Psoas muscle (tissue), 7 donors: ENCODE measurements at regions not wholly inside any gene's neighbourhood (a gene's known extent, or its start where the extent isn't known, plus 50 kb on each side); places are given as distances from the start of the nearest gene placed in this dataset.

Source experiments
- ATAC-seq, 4 donors: fragments of 200-7000 bp; cut with Tn5 transposase; one replicate each; pipeline ENCODE4 v1.9.1; 2020; ENCODE audit warnings: moderate library complexity in 3 of 4, mild to moderate bottlenecking in 2 of 4
- DNase-seq, 2 donors: peaks; one replicate each; pipeline ENCODE4 v3.0.0-alpha.2; 2020
- H3K27ac ChIP-seq: fragments of 200-600 bp; one replicate; pipeline ENCODE4 v1.8.0; 2022
- H3K27me3 ChIP-seq, 3 donors: fragments of 200-600 bp in 1 of 3; one replicate each; pipeline versions ENCODE4 v1.6.1 to v1.8.0; 2013 to 2022; ENCODE audit warnings: low read length in 2 of 3, mild to moderate bottlenecking in 2 of 3, moderate library complexity in 1 of 3; ENCODE audit not compliant: insufficient read depth in 3 of 3
- H3K36me3 ChIP-seq, 2 donors: fragments of 200-600 bp in 1 of 2; one replicate each; pipeline versions ENCODE4 v1.6.1 to v1.8.0; 2013 to 2022; ENCODE audit warnings: low read depth in 1 of 2, mild to moderate bottlenecking in 1 of 2, moderate library complexity in 1 of 2; ENCODE audit not compliant: insufficient read depth in 1 of 2
- H3K4me1 ChIP-seq: fragments of 200-600 bp; one replicate; pipeline ENCODE4 v1.8.0; 2022
- H3K4me3 ChIP-seq: fragments of 200-600 bp; one replicate; pipeline ENCODE4 v1.8.0; 2022; ENCODE audit warnings: mild to moderate bottlenecking
- H3K9me3 ChIP-seq: fragments of 200-600 bp; one replicate; pipeline ENCODE4 v1.8.0; 2022
- WGBS, 3 donors: extraction: QIAGEN DNeasy Blood & Tissue Kit; methylation state at CpG; one replicate each; pipeline versions ENCODE4 v1.1.6 to v1.1.7; 2013; 5-methylcytosine and 5-hydroxymethylcytosine counted together
- intact Hi-C, 2 donors: fragments of 100-400 bp; cut with DNase I; formaldehyde crosslinking; loops; one replicate each; pipeline versions ENCODE4 v1.11.0 to v1.14.2; 2022
- TF ChIP-seq, protein P1 (sequence below): fragments of 200-600 bp; IDR thresholded peaks from one replicate; pipeline ENCODE4 v1.8.0; 2022; ENCODE audit warnings: antibody characterized with exemption
- donor health status: healthy with polysubstance abuse.
- donor health status: DM: no; HTN: no; CAD: no; lungs with moderate emphysema.
- donor health status: Bipolar disorder and iron deficiency.
- donor health status: healthy.
- donor health status: DM: yes; HTN: yes; CAD: no.
- donor health status: DM: no; HTN: no; CAD: no.
- donor health status: DM: yes; HTN: yes; CAD: no.

DNA sequence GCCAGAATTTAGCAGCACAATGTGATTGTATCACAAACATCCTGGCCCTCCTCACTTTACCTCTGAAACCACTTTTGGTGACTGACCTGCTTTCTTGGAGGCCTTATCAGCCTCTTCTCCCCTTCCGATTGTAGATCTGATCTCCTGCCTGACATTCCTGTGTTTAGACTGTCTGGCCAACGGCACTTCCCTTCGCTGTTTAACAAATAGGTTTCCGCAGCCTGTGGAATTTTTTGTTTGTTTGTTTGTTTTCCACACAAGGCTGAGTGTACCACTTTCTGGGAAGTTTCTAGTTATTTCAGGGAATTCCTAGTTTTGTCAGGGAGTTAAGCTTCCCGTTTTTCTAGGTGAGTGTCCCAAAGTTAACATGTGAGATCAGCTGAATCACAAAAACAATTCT lies 65.9 kb upstream of the CDKN3 start:
- intact Hi-C loops, result no loop called here
- 84 to 89% (median 85%) methylated on average over 5 of the region's 5 CpGs for WGBS, 3 donors

DNA sequence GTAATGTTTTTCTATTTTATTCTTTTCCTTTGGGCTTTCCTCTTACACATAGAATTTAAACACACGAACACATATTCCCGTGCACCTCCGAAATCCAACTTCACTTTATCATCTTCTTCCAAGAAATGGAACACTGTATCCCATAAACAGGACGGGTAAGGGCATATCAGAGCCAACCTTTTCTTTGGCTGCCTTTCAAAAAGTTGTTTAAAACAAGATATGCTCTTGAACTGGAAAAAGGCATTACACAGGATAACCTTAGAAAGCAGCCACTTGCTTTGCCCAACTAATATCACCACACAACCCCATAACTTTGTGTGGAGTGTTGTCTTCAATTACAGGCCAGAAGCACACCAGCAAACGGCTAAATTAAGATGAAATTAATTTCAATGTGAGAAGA lies 65.3 kb upstream of the CDKN3 start:
- TF ChIP-seq, protein P1, sequence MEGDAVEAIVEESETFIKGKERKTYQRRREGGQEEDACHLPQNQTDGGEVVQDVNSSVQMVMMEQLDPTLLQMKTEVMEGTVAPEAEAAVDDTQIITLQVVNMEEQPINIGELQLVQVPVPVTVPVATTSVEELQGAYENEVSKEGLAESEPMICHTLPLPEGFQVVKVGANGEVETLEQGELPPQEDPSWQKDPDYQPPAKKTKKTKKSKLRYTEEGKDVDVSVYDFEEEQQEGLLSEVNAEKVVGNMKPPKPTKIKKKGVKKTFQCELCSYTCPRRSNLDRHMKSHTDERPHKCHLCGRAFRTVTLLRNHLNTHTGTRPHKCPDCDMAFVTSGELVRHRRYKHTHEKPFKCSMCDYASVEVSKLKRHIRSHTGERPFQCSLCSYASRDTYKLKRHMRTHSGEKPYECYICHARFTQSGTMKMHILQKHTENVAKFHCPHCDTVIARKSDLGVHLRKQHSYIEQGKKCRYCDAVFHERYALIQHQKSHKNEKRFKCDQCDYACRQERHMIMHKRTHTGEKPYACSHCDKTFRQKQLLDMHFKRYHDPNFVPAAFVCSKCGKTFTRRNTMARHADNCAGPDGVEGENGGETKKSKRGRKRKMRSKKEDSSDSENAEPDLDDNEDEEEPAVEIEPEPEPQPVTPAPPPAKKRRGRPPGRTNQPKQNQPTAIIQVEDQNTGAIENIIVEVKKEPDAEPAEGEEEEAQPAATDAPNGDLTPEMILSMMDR, result no peak
- DNase-seq, result no peak
- intact Hi-C loops, result no loop called here
- 71 to 79% (median 74%) methylated on average over 5 of the region's 5 CpGs for WGBS, 3 donors
- no peak overlapping the region for H3K4me3 ChIP-seq
- no peaks in the 10 kb centered on the region for H3K27me3 ChIP-seq
- no peak overlapping the region for H3K27ac ChIP-seq
- H3K4me1 ChIP-seq, result peaks cover 3% of the 10 kb centered on the region
- H3K9me3 ChIP-seq, result no peaks in the 10 kb centered on the region
- ATAC-seq, result no peak
- no peaks in the 10 kb centered on the region for H3K36me3 ChIP-seq

More for the DNA sequence above, 65.9 kb upstream of the CDKN3 start:
- TF ChIP-seq, protein P1, result no peak
- Histone ChIP-seq H3K4me1 (peaks cover 3% of the 10 kb centered on the region), H3K9me3 (no peaks in the 10 kb centered on the region), H3K27me3 (no peaks in the 10 kb centered on the region), H3K27ac (no peak overlapping the region), H3K4me3 (no peak overlapping the region), H3K36me3 (no peaks in the 10 kb centered on the region)
- no peak for ATAC-seq
- no peak for DNase-seq

DNA sequence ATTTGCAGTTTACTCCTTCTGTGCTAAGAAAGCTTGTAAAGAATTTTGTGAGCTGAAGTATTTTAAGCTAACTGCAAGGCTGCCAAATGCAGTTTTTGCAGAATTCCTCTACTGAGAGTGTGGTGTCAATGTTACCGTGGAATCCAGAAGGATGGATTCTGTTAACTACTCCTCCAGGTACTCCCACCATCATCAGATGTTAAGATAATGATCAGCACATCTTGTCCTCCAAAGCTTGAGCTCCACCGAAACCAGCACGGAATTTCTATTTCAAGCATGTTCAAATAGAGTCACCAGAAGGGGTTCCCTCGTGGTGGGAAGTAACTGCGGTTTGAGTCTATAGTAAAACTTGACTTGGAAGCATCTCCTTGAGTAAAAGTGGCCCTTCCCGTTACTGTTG lies 64.3 kb upstream of the CDKN3 start:
- Histone ChIP-seq H3K27ac (no peak overlapping the region), H3K4me3 (no peak overlapping the region), H3K36me3 (no peaks in the 10 kb centered on the region), H3K9me3 (no peaks in the 10 kb centered on the region), H3K27me3 (no peaks in the 10 kb centered on the region), H3K4me1 (peaks cover 3% of the 10 kb centered on the region)
- no peak for DNase-seq
- WGBS, 3 donors, result 86 to 94% (median 88%) methylated on average over 6 of the region's 6 CpGs
- TF ChIP-seq, protein P1, result no peak
- ATAC-seq, result no peak
- intact Hi-C loops, result no loop called here

DNA sequence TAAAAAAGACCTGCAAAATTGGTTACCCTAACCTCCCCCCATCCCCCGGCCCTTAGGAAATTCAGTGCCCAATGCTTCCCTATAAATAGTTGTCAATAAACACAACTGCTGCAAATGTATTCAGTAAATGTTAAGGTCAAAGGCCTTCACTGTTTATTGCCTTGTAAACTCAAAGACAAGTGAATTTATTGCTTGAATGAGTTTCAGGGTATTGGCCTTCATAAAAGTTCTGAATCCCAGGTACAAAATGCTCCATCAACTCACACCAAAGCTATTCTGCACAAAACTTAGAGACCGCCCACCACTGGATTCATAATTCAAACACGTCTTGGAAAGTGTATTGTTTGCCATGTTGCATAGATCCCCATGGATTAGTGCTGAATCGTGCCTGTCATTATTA lies 63.3 kb upstream of the CDKN3 start:
- WGBS, 3 donors, result 82 to 85% (median 83%) methylated on average over 4 of the region's 4 CpGs
- Histone ChIP-seq H3K27ac (no peak overlapping the region), H3K27me3 (peaks cover 0 to 2% (median 0%) of the 10 kb centered on the region in 3 donors), H3K36me3 (no peaks in the 10 kb centered on the region), H3K4me3 (no peak overlapping the region), H3K9me3 (no peaks in the 10 kb centered on the region), H3K4me1 (peaks cover 3% of the 10 kb centered on the region)
- TF ChIP-seq, protein P1, result no peak
- intact Hi-C loops, result no loop called here
- DNase-seq (no peak), ATAC-seq (no peak)

DNA sequence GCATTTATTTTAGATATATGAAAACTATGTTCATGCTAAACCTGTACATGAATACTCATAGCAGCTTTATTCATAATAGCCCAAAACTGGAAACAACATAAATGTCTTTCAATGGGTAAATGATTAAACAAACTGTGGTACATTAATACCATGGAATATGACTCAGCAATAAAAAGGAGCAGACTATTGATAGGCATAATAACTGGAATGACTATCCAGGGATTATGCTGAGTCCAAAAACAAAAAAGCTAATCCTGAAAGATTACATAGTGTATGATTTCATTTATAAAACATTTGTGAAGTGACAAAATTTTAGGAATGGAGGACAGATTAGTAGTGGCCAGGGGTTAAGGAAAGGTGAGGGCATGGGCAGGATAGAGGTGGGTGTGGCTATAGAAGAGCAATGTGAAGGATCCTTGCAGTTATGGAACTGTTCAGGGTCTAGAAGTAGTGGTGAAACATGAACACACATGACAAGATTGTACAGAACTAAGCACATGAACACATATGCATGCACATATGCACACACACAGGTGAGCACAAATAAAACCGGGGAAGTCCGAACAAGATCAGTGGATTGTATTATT lies 61.1 kb upstream of the CDKN3 start:
- TF ChIP-seq, protein P1, result no peak
- 93 to 98% (median 98%) methylated on average over 2 of the region's 2 CpGs for WGBS, 3 donors
- Histone ChIP-seq H3K27me3 (peaks cover 0 to 3% (median 0%) of the 10 kb centered on the region in 3 donors), H3K4me3 (no peak overlapping the region), H3K9me3 (no peaks in the 10 kb centered on the region), H3K27ac (no peak overlapping the region), H3K36me3 (no peaks in the 10 kb centered on the region), H3K4me1 (no peaks in the 10 kb centered on the region)
- DNase-seq, result no peak
- no peak for ATAC-seq
- intact Hi-C loops, result no loop called here
